H1 (cell line): ENCODE measurements at regions not wholly inside any gene's neighbourhood (a gene's known extent, or its start where the extent isn't known, plus 50 kb on each side); places are given as distances from the start of the nearest gene placed in this dataset.

Experiments used
- CHD2 ChIP-seq: IDR thresholded peaks from 2 replicates; pipeline ENCODE4 v1.6.1; 2012; ENCODE audit warnings: low read length, improper control_type of control experiment
- CTCF ChIP-seq, 3 experiments: IDR thresholded peaks; 1 replicate in 2 of 3; 2 replicates in 1 of 3; pipeline versions ENCODE4 v1.5.1 to v1.6.1; 2011; ENCODE audit warnings: low read length in 3 of 3, mild to moderate bottlenecking in 3 of 3, inconsistent platforms in 2 of 3, low read depth in 1 of 3, moderate library complexity in 1 of 3; ENCODE audit not compliant: insufficient read depth in 1 of 3; ENCODE audit errors: control extremely low read depth in 1 of 3
- EZH2 ChIP-seq: fragments of 200-600 bp; sonication (generic); IDR thresholded peaks from 2 replicates; pipeline ENCODE4 v1.7.1; 2012; ENCODE audit warnings: low read depth, mild to moderate bottlenecking, moderate library complexity, low read length, inconsistent platforms; ENCODE audit not compliant: severe bottlenecking
- HDAC6 ChIP-seq: IDR thresholded peaks from one replicate; pipeline ENCODE4 v1.7.1; 2012; ENCODE audit warnings: low read depth, mild to moderate bottlenecking, inconsistent platforms, low read length, moderate library complexity
- PHF8 ChIP-seq: fragments of 200-600 bp; sonication (generic); conservative IDR thresholded peaks from 2 replicates; pipeline ENCODE4 v1.7.1; 2012; ENCODE audit warnings: low read depth, mild to moderate bottlenecking, inconsistent platforms, low read length, moderate library complexity
- POLR2A ChIP-seq, 2 experiments: IDR thresholded peaks; 1 replicate in 1 of 2; 2 replicates in 1 of 2; pipeline ENCODE4 v1.6.1; 2011; ENCODE audit warnings: low read depth in 2 of 2, low read length in 2 of 2, mild to moderate bottlenecking in 2 of 2; ENCODE audit errors: control extremely low read depth in 1 of 2
- RAD21 ChIP-seq, 2 experiments: IDR thresholded peaks in 1 of 2; conservative IDR thresholded peaks in 1 of 2; 2 replicates each; pipeline ENCODE4 v1.6.1; 2011; ENCODE audit warnings: low read depth in 2 of 2, low read length in 2 of 2, improper control_type of control experiment in 1 of 2, inconsistent platforms in 1 of 2, mild to moderate bottlenecking in 1 of 2, moderate library complexity in 1 of 2

GRCh38 chr13:57946361-57946760 is 314.8 kb downstream of the PCDH17 start:
- TF ChIP-seq POLR2A (IDR thresholded peaks at IDR 0.05; ENCODE audit: control extremely low read depth in 1 of 2, low read depth in 2 of 2, low read length in 2 of 2) (no peak), CTCF (IDR thresholded peaks at IDR 0.05; ENCODE audit: control extremely low read depth in 1 of 3, insufficient read depth in 1 of 3, low read depth in 1 of 3, low read length in 3 of 3) (no peak), EZH2 (no peak), PHF8 (no peak), RAD21 (IDR thresholded peaks at IDR 0.05 in 1 of 2, conservative IDR thresholded peaks at IDR 0.05 in 1 of 2; ENCODE audit: low read depth in 2 of 2, low read length in 2 of 2) (no peak), CHD2 (no peak), HDAC6 (no peak)
